Stimulated activated naive B cell treated with anti-CD40 and anti-IgM and Interleukin-4, amounts not matched to agents 10 μg/mL and 1 μg/mL and 100 μg/mL, for 72 hours (primary cell): ENCODE measurements at regions not wholly inside any gene's neighbourhood (a gene's known extent, or its start where the extent isn't known, plus 50 kb on each side); places are given as distances from the start of the nearest gene placed in this dataset.

Source experiments
- ATAC-seq, 2 donors: fragments of 150-1000 bp; cut with Tn5 transposase; replicated peaks; 2 replicates each; pipeline ENCODE4 v1.10.0; 2021; ENCODE audit warnings: moderate library complexity in 1 of 2
- DNase-seq: peaks from one replicate; pipeline ENCODE4 v3.0.0; 2021
- H3K27ac Mint-ChIP-seq: one replicate; pipeline ENCODE4 v1.8.0; 2022; ENCODE audit warnings: mild to moderate bottlenecking, mixed read lengths
- H3K27me3 Mint-ChIP-seq, 2 donors: one replicate each; pipeline ENCODE4 v1.8.0; 2022; ENCODE audit warnings: mixed read lengths in 2 of 2
- H3K36me3 Mint-ChIP-seq, 2 donors: one replicate each; pipeline ENCODE4 v1.8.0; 2022; ENCODE audit warnings: mixed read lengths in 2 of 2, mild to moderate bottlenecking in 1 of 2
- H3K4me1 Mint-ChIP-seq, 2 donors: one replicate each; pipeline ENCODE4 v1.8.0; 2022; ENCODE audit warnings: mixed read lengths in 2 of 2, mild to moderate bottlenecking in 1 of 2
- H3K4me3 Mint-ChIP-seq, 2 donors: one replicate each; pipeline ENCODE4 v1.8.0; 2022; ENCODE audit warnings: mild to moderate bottlenecking in 2 of 2, mixed read lengths in 2 of 2, moderate library complexity in 1 of 2
- H3K9me3 Mint-ChIP-seq, 2 donors: one replicate each; pipeline ENCODE4 v1.8.0; 2022; ENCODE audit warnings: mixed read lengths in 2 of 2, mild to moderate bottlenecking in 1 of 2

DNA sequence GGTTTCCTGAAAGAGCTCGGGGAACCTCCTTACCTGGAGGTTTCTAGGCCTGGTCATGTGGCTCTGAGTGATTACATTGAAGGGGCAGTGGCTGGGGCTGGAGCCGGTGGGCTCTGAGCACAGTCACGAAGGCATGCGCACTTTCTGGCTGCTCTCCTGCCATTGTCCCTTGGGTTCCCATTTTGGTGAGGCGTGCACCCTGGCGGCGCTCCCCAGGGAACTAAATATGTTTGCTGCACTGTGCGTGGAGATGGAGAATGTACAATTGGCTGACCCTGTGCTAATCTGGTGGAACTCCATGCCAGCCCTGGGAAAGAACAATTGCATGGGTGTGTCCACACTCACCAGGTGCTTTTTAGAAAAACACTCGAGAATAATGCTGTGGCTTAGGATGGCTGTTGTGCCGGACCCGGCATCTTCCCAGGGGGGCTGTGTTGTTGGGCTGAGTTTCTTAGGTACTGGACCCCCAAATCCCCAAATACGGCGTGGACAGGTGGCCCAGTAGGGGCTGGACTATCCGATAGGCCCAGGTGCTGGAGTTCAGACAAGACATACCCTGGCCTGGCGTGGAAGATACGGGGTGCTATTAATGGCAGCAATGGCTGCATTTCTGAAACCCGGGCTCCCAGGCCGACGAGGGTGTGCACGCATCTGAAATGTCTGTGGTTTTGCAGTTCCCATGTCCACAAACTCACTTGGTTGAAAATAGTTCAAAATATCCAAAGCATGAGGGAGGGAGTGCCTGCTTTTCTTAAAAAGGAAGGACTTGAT is 230.5 kb downstream of the SEC14L1 start:
- no peak for ATAC-seq
- Mint-ChIP-seq H3K4me1 (peaks cover 60 to 62% of the 10 kb centered on the region in 2 donors), H3K27ac (no peak overlapping the region), H3K36me3 (no peaks in the 10 kb centered on the region), H3K27me3 (no peaks in the 10 kb centered on the region), H3K9me3 (no peaks in the 10 kb centered on the region), H3K4me3 (peak overlapping the region in 1 of 2 donors; percentile 76)
- DNase-seq: no peak

DNA sequence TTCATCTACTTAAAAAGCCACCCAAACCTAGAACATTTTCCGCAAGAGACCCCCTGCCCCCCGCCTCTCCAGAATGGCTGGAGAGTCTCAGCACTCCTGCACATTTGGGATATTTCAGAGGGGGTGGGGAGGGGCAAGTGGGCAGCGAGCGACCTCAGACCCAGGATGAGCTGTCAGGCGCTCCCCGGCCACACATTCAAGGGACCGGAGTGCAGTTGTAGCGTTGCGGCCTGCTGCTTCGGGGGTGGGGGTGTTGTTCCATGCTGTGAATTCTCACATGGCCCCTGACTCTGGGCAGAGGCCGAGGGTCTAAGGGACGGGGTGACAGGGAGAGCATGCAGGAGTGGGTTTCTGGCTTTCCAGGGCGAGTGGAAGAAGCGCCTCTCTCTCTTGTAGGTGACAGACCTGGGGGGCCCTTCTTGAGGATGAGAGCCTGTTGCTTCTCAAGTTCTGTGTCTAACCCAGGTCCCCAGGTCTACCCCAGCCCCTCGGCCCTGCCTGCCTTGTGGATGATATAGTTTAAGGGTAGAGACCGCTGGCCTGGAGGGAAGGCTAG is 231.2 kb downstream of the SEC14L1 start:
- ATAC-seq: no peak
- Mint-ChIP-seq H3K36me3 (no peaks in the 10 kb centered on the region), H3K27me3 (no peaks in the 10 kb centered on the region), H3K9me3 (no peaks in the 10 kb centered on the region), H3K27ac (no peak overlapping the region), H3K4me3 (peak overlapping the region; percentile 73 to 76), H3K4me1 (peaks cover 60 to 62% of the 10 kb centered on the region in 2 donors)
- no peak for DNase-seq

DNA sequence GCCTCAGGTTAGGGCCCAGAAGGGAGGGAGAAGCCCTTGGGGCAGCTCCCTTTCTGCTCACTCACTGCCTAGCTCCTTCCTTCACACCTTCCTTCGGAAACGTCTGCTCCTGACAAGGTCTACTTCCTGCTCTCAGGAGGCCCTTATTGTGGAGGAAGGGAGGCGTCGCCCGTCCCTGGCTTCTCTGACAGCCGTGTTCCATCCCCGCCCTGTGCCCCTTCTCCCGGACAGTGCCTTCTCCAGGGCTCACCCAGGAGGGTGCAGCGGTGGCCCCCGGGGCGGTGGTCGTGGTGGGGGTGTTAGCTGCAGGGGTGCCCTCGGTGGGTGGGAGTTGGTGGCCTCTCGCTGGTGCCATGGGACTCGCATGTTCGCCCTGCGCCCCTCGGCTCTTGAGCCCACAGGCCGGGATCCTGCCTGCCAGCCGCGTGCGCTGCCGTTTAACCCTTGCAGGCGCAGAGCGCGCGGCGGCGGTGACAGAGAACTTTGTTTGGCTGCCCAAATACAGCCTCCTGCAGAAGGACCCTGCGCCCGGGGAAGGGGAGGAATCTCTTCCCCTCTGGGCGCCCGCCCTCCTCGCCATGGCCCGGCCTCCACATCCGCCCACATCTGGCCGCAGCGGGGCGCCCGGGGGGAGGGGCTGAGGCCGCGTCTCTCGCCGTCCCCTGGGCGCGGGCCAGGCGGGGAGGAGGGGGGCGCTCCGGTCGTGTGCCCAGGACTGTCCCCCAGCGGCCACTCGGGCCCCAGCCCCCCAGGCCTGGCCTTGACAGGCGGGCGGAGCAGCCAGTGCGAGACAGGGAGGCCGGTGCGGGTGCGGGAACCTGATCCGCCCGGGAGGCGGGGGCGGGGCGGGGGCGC is 231.9 kb downstream of the SEC14L1 start:
- Mint-ChIP-seq H3K9me3 (no peaks in the 10 kb centered on the region), H3K4me1 (peaks cover 55 to 59% of the 10 kb centered on the region in 2 donors), H3K36me3 (no peaks in the 10 kb centered on the region), H3K27me3 (no peaks in the 10 kb centered on the region), H3K4me3 (peak overlapping the region; percentile 73 to 76), H3K27ac (peak overlapping the region; percentile 37)
- peak; percentile 52 to 54 for ATAC-seq
- no peak for DNase-seq

DNA sequence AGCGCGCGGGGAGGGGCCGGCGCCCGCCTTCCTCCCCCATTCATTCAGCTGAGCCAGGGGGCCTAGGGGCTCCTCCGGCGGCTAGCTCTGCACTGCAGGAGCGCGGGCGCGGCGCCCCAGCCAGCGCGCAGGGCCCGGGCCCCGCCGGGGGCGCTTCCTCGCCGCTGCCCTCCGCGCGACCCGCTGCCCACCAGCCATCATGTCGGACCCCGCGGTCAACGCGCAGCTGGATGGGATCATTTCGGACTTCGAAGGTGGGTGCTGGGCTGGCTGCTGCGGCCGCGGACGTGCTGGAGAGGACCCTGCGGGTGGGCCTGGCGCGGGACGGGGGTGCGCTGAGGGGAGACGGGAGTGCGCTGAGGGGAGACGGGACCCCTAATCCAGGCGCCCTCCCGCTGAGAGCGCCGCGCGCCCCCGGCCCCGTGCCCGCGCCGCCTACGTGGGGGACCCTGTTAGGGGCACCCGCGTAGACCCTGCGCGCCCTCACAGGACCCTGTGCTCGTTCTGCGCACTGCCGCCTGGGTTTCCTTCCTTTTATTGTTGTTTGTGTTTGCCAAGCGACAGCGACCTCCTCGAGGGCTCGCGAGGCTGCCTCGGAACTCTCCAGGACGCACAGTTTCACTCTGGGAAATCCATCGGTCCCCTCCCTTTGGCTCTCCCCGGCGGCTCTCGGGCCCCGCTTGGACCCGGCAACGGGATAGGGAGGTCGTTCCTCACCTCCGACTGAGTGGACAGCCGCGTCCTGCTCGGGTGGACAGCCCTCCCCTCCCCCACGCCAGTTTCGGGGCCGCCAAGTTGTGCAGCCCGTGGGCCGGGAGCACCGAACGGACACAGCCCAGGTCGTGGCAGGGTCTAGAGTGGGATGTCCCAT is 232.8 kb downstream of the SEC14L1 start:
- Mint-ChIP-seq H3K36me3 (no peaks in the 10 kb centered on the region), H3K4me1 (peaks cover 59 to 66% of the 10 kb centered on the region in 2 donors), H3K27ac (peak overlapping the region; percentile 82), H3K4me3 (peak overlapping the region; percentile 90 to 92), H3K9me3 (no peaks in the 10 kb centered on the region), H3K27me3 (no peaks in the 10 kb centered on the region)
- ATAC-seq (peak; percentile 30 to 35), DNase-seq (no peak)

DNA sequence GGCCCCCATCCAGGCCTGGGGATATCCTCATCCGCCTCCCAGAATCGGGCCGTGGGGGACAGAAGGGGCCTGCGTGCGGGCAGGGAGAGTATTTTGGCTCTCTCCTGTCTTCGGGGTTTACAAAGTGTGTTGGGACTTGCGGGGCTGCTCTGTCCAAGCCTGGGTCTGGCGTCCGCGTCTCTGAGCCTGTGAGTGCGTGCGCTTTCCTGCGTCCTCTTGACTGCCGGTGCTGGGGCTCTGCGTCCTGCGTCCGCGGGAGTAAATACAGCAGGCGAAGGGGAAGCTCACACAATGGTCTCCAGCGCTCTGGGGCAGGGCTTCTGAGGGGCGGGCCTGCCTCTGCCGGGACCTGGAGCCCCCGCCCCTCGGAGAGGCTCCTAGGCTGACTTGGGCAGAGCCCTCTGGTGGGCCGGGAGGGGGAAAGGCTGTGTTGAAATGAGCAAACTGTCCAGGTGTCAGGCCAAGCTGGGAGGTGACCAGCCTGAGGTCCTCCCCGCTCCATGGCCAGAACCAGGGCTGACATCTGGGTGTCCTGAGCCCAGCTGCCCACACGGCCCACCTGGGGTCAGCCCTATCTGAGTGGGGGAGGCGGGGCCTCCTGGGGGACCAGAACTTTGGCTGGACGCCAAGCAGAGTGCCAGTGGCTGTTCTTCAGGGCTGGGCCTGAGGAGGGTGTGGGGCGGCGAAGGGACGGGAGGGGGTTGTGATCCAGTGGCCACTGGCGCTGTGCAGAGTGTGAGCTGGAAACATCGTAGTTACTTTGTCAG is 233.6 kb downstream of the SEC14L1 start:
- H3K4me3 Mint-ChIP-seq: peak overlapping the region; percentile 90 to 92
- H3K27ac Mint-ChIP-seq: peak overlapping the region; percentile 82

DNA sequence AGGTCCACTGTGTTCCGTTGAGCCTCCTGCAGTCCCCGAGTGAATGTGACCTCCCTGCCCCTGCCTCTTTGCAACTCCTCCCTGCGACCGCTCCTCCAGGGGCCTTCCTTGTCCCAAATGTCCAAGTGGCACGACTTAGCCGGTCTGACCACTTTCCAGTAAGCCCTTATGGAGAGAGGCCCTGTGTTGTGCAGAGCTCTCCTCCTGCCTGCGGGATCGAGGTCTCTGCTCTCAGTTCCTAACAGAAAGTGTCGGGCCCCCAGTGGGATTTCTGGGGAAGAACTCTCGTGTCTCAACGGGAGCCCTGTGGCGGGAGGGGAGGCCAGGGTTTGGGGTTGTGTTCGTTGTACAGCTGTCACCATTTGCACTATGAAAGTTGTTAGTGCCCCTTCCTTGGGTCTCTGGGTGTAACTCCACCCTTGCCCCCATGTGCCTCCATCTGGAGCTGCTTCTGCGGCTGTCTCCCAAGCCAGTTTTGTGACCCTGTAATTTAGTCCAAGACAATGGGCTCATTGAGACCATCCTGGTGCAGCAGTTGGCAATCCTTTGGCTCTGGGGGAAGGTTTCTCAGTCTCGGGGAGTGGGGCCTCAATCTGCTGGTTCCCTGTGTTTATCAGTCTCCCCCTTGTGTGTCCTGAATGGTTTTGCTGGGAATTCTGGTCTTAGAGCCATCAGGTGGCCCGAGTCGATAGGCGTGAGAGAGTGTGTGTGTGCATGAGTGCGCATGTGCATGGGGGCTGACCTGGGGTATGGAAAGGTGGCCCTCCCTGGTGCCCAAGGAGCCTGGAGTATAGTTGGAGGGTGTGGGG is 234.5 kb downstream of the SEC14L1 start:
- no peaks in the 10 kb centered on the region for H3K27me3 Mint-ChIP-seq
- ATAC-seq (no peak), DNase-seq (no peak)
- no peaks in the 10 kb centered on the region for H3K36me3 Mint-ChIP-seq
- H3K9me3 Mint-ChIP-seq: no peaks in the 10 kb centered on the region
- H3K4me3 Mint-ChIP-seq: peak overlapping the region; percentile 47 to 78
- peak overlapping the region; percentile 38 for H3K27ac Mint-ChIP-seq
- H3K4me1 Mint-ChIP-seq: peaks cover 60 to 71% of the 10 kb centered on the region in 2 donors

More for the DNA sequence above, 233.6 kb downstream of the SEC14L1 start:
- peak; percentile 45 for DNase-seq
- Mint-ChIP-seq H3K9me3 (no peaks in the 10 kb centered on the region), H3K4me1 (peaks cover 61 to 67% of the 10 kb centered on the region in 2 donors), H3K36me3 (no peaks in the 10 kb centered on the region), H3K27me3 (no peaks in the 10 kb centered on the region)
- peak; percentile 73 to 74 for ATAC-seq

DNA sequence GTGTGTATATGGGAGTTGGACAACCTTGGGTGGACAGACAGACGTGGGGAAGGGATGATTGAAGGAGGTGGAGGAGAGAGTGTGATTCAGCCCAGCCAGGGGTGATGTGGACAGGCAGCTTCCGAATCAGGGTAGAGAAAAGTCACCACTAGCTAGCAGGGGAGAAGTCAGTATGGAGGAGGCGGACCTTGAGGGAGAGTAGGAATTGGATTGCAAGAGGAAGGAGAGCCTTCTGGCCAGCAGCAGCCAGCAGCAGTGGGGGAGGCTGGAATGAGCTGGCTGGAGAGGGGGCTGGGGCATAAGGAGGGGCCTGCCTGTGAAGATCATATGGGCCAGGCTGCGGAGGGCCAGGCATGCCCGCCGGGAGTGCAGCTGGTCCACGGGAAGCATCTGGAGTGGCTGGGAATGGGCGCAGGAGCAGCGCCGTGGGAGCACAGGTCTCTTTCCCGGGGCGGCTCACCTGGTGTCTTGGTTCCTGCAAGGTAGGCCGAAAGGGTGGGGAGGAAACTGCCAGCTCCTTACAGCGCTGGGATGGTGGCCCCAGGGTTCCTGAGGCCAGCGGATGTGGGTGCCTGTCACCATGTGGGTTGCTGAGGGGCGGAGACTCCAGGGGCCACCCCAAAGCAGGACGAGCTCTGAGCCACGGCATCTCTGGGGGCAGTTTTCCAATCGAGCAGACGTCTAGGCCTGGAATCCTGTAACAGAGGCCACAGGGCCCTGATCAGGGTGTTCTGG is 235.3 kb downstream of the SEC14L1 start:
- Mint-ChIP-seq H3K9me3 (no peaks in the 10 kb centered on the region), H3K27me3 (no peaks in the 10 kb centered on the region), H3K27ac (peak overlapping the region; percentile 72), H3K4me3 (peak overlapping the region; percentile 38 to 51), H3K36me3 (no peaks in the 10 kb centered on the region), H3K4me1 (peaks cover 53 to 65% of the 10 kb centered on the region in 2 donors)
- no peak for DNase-seq
- ATAC-seq: no peak

DNA sequence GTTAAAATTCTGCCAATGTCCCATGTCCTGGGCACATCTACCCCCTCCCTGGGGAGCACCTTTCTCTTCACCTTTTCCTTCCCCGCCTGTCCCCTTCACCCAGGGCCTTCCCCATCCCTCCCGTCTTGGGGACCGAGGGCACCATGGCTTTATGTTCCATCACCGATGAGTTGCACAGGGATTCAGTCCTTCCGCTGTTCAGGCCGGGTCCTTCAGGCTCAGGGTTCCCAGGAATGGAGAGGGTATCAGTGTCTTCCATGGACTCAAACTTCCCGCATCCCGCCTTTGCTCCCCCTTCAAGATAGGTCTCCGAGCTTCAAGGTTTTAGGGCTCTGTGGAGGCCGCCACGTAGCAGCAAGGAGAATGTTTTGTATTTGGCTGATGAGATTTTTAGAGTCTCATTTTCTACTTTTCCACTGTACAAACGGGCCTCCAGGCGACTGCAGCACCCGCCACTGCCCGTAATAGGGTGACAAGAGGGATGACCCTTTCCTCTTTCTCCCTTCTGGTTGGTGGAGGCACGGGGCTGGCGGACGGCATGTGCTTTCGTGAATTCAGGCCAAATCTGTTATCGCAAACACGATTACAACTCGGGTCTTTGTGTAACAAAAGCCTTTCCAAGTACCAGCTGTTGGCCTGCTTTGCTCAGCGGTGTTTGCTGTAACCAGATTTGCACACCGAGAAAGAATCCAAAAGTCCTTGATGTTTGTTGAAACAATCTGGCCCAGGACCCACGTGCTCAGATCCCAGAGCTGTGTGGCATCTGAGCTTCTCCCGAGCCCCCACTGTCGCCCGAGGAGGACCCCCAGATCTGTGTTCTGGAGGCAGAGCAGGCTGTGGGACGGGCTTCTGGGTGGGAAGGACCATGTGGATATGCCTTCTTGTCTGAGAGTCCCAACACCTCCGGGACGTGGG is 236.3 kb downstream of the SEC14L1 start:
- Mint-ChIP-seq H3K4me3 (no peak overlapping the region), H3K27me3 (no peaks in the 10 kb centered on the region), H3K27ac (peak overlapping the region; percentile 72), H3K9me3 (no peaks in the 10 kb centered on the region), H3K4me1 (peaks cover 49 to 64% of the 10 kb centered on the region in 2 donors), H3K36me3 (no peaks in the 10 kb centered on the region)
- ATAC-seq: no peak
- no peak for DNase-seq

DNA sequence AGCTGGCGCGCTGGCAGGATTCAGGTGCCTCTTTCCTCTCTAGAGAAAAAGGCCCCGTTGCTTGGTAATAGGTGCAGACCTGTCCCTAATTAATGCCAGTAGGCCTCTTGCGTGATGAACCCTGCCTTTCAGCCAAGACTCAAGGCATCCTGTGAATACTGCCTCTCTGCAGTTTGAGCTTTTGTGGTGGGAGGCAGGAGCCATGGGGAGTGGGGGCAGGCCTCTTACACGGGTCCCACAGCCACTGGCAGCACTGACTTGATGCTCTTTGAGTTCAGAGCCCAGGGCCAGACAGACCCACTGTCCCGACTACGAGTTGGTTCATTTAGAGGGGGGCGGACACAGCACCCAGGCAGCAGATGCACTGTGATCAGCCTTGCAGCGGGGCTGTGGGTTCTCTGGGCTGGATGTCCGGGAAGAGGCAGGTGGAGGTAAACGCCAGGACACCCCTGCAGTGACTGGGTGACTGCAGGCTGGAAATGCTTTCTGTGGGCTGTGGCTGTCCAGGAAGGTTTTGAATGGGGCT is 237.0 kb downstream of the SEC14L1 start:
- DNase-seq: no peak
- H3K27me3 Mint-ChIP-seq: no peaks in the 10 kb centered on the region
- H3K4me3 Mint-ChIP-seq: no peak overlapping the region
- peaks cover 47 to 64% of the 10 kb centered on the region in 2 donors for H3K4me1 Mint-ChIP-seq
- ATAC-seq: no peak
- H3K9me3 Mint-ChIP-seq: no peaks in the 10 kb centered on the region
- no peaks in the 10 kb centered on the region for H3K36me3 Mint-ChIP-seq
- H3K27ac Mint-ChIP-seq: no peak overlapping the region

DNA sequence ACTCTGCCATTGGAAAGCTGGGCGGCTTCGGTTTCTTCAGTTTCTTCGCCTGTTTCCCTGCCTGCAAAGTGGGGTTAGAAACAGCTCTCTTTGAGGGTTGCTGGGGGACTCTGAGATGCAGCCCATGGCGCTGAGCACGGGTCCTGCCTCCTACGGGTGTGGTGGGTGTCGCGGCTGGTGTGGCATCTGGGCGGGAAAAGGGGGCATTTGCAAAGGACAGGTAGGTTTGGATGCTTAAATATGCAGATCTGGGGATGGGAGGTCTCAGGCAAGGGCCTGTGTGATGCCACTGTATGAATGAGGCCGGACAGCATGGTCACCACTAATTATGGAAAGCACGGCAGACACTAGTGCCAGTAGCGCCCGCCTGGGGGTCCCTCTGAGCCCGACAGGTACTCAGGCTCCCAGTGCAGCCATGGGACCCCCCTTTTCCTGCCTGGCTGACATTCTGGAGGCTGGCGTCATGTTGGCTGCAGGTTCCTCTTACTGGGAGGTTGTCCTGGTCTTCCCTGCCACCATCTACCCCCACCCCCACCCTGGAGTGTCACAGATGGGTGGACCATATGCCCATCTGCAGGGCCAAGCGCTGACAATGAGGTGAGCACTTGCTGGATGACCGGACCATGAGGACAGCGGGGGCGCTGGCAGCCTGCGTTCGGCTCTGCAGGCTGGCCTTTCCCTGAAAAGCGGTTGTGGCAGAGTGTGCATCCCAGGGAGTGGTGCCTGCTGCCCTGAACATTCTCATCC is 237.7 kb downstream of the SEC14L1 start:
- H3K9me3 Mint-ChIP-seq: no peaks in the 10 kb centered on the region
- H3K4me1 Mint-ChIP-seq: peaks cover 52 to 65% of the 10 kb centered on the region in 2 donors
- no peaks in the 10 kb centered on the region for H3K27me3 Mint-ChIP-seq
- DNase-seq (no peak), ATAC-seq (no peak)
- H3K27ac Mint-ChIP-seq: no peak overlapping the region
- H3K36me3 Mint-ChIP-seq: peaks cover 0 to under 1% of the 10 kb centered on the region in 2 donors
- H3K4me3 Mint-ChIP-seq: no peak overlapping the region

DNA sequence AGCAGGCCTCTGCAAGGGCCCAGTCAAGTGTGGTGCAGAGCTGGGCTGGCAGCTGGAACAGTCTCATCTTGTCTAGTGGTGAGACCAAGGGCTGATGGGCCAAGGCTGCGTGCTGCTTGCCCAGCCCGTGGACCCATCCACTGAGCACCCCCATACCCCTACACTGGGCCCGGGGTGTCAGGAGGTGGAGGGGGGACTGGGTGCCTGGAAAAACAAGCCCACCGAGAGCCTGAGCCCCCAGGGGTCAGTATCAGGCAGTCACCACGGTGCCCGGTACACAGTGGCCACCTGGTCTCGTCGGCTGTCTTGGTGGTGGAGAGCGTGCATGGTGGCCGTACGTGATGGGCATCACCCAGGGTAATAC is 238.3 kb downstream of the SEC14L1 start:
- Mint-ChIP-seq H3K27me3 (no peaks in the 10 kb centered on the region), H3K4me1 (peaks cover 49 to 60% of the 10 kb centered on the region in 2 donors), H3K36me3 (peaks cover 0 to 4% of the 10 kb centered on the region in 2 donors), H3K4me3 (no peak overlapping the region), H3K27ac (no peak overlapping the region), H3K9me3 (no peaks in the 10 kb centered on the region)
- DNase-seq (no peak), ATAC-seq (no peak)
